PC-9 (cell line): ENCODE measurements at regions not wholly inside any gene's neighbourhood (a gene's known extent, or its start where the extent isn't known, plus 50 kb on each side); places are given as distances from the start of the nearest gene placed in this dataset.
"Not testable (repeated sequence)": the region's sequence is repeated elsewhere in the genome, so short reads cannot be mapped to it uniquely, and the experiment has no call there.

ENCODE experiments used
- BruUV-seq: library from RNA; stranded (reverse); fragments of 400-500 nt; replicated peaks from 2 replicates; lab custom pipeline; 2021; lab: Mats Ljungman, UMichigan
- CTCF ChIA-PET: fragments of 300-600 bp; sonication (Branson Sonifier 250); formaldehyde crosslinking; loops from one replicate; lab custom pipeline; 2022; ENCODE audit warnings: antibody characterized with exemption; lab: Charles Lee
- POLR2A ChIA-PET: fragments of 300-600 bp; sonication (Branson Sonifier 250); formaldehyde crosslinking; loops from one replicate; lab custom pipeline; 2022; ENCODE audit warnings: antibody characterized with exemption; ENCODE audit not compliant: unreplicated experiment; lab: Charles Lee
- DNase-seq, 2 experiments: peaks; one replicate each; pipeline versions ENCODE4 v3.0.0 to v3.0.0-alpha.2; 2015 to 2022; ENCODE audit warnings: mixed read lengths in 1 of 2
- H2AFZ ChIP-seq: fragments of 200-600 bp; sonication (generic); 2 replicates; pipeline ENCODE4 v1.8.1; 2017; ENCODE audit warnings: antibody characterized with exemption
- H3F3A ChIP-seq: fragments of 200-600 bp; sonication (generic); 2 replicates; pipeline ENCODE4 v1.8.1; 2017; ENCODE audit warnings: antibody characterized with exemption, mild to moderate bottlenecking, low read depth; ENCODE audit not compliant: insufficient read depth
- H3K27ac ChIP-seq: fragments of 200-600 bp; sonication (generic); 2 replicates; pipeline ENCODE4 v1.6.1; 2016; ENCODE audit warnings: mixed run types
- H3K27me3 ChIP-seq: fragments of 200-600 bp; sonication (generic); 2 replicates; pipeline ENCODE4 v1.6.1; 2016; ENCODE audit warnings: low read depth, mixed run types; ENCODE audit not compliant: insufficient read depth
- H3K36me3 ChIP-seq: fragments of 200-600 bp; sonication (generic); 2 replicates; pipeline ENCODE4 v1.6.1; 2016; ENCODE audit warnings: low read depth, mixed run types
- H3K4me1 ChIP-seq: fragments of 200-600 bp; sonication (generic); replicated peaks from 2 replicates; pipeline ENCODE4 v1.6.1; 2016; ENCODE audit warnings: mixed run types; ENCODE audit not compliant: insufficient read depth
- H3K4me2 ChIP-seq: fragments of 200-600 bp; sonication (generic); 2 replicates; pipeline ENCODE4 v1.6.1; 2017; ENCODE audit warnings: mixed run types
- H3K4me3 ChIP-seq: fragments of 200-600 bp; sonication (generic); 2 replicates; pipeline ENCODE4 v1.6.1; 2016; ENCODE audit warnings: mixed run types
- H3K79me2 ChIP-seq: fragments of 200-600 bp; sonication (generic); 2 replicates; pipeline ENCODE4 v1.6.1; 2017; ENCODE audit warnings: low read depth, mixed run types
- H3K9me2 ChIP-seq: fragments of 200-600 bp; sonication (generic); 2 replicates; pipeline ENCODE4 v1.8.1; 2017; ENCODE audit warnings: mild to moderate bottlenecking; ENCODE audit not compliant: insufficient read depth
- H3K9me3 ChIP-seq: fragments of 200-600 bp; sonication (generic); 2 replicates; pipeline ENCODE4 v1.8.1; 2016; ENCODE audit warnings: low read depth; ENCODE audit not compliant: insufficient read depth
- H4K20me1 ChIP-seq: fragments of 200-600 bp; sonication (generic); 2 replicates; pipeline ENCODE4 v1.8.1; 2017; ENCODE audit not compliant: insufficient read depth
- CTCF ChIP-seq: fragments of 200-600 bp; sonication (generic); conservative IDR thresholded peaks from 2 replicates; pipeline ENCODE4 v1.6.1; 2017; ENCODE audit warnings: mixed run types, antibody characterized with exemption, mild to moderate bottlenecking, moderate library complexity
- EZH2 ChIP-seq: fragments of 200-600 bp; sonication (generic); IDR thresholded peaks from 2 replicates; pipeline ENCODE4 v1.8.0; 2017; ENCODE audit warnings: antibody characterized with exemption, low read depth
- intact Hi-C: fragments of 100-400 bp; cut with micrococcal nuclease; formaldehyde crosslinking; loops from one replicate; pipeline ENCODE4 v1.10.0; 2022; ENCODE audit not compliant: unreplicated experiment

- intact Hi-C loops = no loop called here
- no peaks in the 10 kb centered on the region for H3K79me2 ChIP-seq
- no peak overlapping the region for H3K4me2 ChIP-seq
- CTCF ChIA-PET = no interaction called here
- H3K9me3 ChIP-seq = no peaks in the 10 kb centered on the region; the same call in 1 of the 2 replicates
- H3F3A ChIP-seq = no peaks in the 10 kb centered on the region
- no peaks in the 10 kb centered on the region for H3K27me3 ChIP-seq
- no peaks in the 10 kb centered on the region for H3K9me2 ChIP-seq
- POLR2A ChIA-PET = no interaction called here
- H3K27ac ChIP-seq = no peak overlapping the region
- no peaks in the 10 kb centered on the region for H3K4me1 ChIP-seq
- TF ChIP-seq EZH2 = no peak
- TF ChIP-seq CTCF = no peak
- BruUV-seq = no TSS peak
- H4K20me1 ChIP-seq = no peaks in the 10 kb centered on the region
- no peak overlapping the region for H2AFZ ChIP-seq
- DNase-seq = no peak
- H3K4me3 ChIP-seq = no peak overlapping the region
- no peaks in the 10 kb centered on the region for H3K36me3 ChIP-seq
Observed at GRCh38 chr13:63774133-63774532, 2358.5 kb upstream of the PCDH20 start.

DNA sequence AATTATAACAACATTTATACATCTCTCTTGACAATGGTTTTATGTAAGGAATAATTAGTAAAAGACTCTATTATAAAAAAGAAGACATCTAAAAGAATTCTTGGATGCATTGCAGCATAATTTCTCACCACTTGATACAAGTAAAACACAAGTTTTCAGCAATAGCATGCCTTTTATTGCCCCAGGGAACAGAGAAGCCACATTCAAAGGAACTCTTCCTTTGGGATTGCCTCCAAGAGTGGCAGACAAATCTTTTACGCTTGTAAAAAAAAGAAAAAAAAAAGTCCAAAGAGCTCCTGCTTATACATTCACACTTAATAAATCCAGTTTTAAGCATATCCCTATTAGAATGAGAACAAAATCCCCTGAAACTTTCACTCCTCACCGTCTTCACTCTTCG is 2357.8 kb upstream of the PCDH20 start:
- BruUV-seq = no TSS peak
- POLR2A ChIA-PET = no interaction called here
- Histone ChIP-seq H3F3A (no peaks in the 10 kb centered on the region), H3K4me3 (no peak overlapping the region), H3K36me3 (no peaks in the 10 kb centered on the region), H3K79me2 (no peaks in the 10 kb centered on the region), H2AFZ (no peak overlapping the region), H3K4me1 (no peaks in the 10 kb centered on the region), H3K9me3 (no peaks in the 10 kb centered on the region; the same call in 1 of the 2 replicates), H3K27ac (no peak overlapping the region), H4K20me1 (no peaks in the 10 kb centered on the region), H3K27me3 (no peaks in the 10 kb centered on the region), H3K4me2 (no peak overlapping the region), H3K9me2 (no peaks in the 10 kb centered on the region)
- intact Hi-C loops = no loop called here
- DNase-seq = no peak
- TF ChIP-seq EZH2 (no peak), CTCF (no peak)
- CTCF ChIA-PET = no interaction called here

DNA sequence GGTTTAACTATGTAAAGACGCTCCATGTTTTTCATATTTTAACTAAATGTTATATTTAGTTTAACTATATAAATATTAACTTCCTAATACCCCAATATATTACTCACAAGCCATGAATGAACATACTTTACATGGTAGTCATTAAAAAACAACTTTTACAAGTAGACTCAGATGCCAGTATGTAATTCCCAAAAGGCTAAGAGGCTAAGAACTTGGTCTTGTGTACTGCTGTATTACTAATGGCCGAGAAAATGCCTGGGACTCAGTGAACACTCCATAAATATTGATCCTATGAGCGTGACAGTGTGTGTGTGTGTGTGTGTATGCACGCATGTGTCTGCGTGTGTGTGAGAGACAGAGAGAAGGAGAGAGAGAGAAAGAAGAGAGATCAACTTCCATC is 2342.0 kb upstream of the PCDH20 start:
- H3K4me1 ChIP-seq, BruUV-seq, H3K36me3 ChIP-seq, H4K20me1 ChIP-seq, intact Hi-C loops, H3F3A ChIP-seq, H3K4me3 ChIP-seq, H2AFZ ChIP-seq, H3K27ac ChIP-seq, DNase-seq, H3K79me2 ChIP-seq, CTCF ChIA-PET, H3K9me3 ChIP-seq, H3K27me3 ChIP-seq, POLR2A ChIA-PET, H3K4me2 ChIP-seq, H3K9me2 ChIP-seq: not testable (repeated sequence)

DNA sequence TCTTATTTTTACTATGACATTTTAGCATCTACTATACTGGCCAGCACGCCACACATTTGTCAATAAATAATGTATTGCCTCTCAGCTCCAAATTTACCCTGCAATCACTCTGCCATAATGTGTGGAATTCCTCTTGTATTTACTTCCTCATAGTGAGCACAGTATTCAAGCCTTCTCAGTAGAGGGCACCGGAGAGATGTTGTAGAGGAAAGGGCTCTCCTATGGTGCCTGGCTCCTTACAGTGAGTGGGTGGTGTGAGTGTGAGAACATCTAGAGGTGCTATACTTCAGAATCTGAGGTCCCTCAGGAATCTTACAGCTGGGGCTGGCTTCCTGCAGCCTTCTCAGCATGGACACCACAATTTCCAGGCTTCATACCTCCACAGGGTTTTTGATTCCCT is 2334.2 kb upstream of the PCDH20 start:
- H3K79me2 ChIP-seq, CTCF ChIA-PET, intact Hi-C loops, DNase-seq, H2AFZ ChIP-seq, H3K4me2 ChIP-seq, H4K20me1 ChIP-seq, H3K36me3 ChIP-seq, H3K4me3 ChIP-seq, H3K4me1 ChIP-seq, H3K27ac ChIP-seq, POLR2A ChIA-PET, H3K9me3 ChIP-seq, H3F3A ChIP-seq, BruUV-seq, H3K9me2 ChIP-seq, H3K27me3 ChIP-seq: not testable (repeated sequence)

DNA sequence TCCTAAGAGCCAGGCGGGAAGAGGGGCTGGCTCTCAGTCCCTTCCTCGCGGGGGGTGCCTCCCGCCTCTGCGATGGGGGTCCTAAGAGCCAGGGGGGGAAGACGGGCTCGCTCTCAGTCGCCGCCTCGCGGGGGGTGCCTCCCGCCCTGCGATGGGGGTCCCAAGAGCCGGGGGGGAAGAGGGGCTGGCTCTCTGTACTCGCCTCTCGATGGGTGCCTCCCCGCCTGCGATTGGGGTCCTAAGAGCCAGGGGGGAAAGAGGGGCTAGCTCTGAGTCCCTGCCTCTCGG is 2326.1 kb upstream of the PCDH20 start:
- BruUV-seq, H3K4me1 ChIP-seq, H3K4me2 ChIP-seq, H4K20me1 ChIP-seq, H2AFZ ChIP-seq, H3K4me3 ChIP-seq, POLR2A ChIA-PET, H3K79me2 ChIP-seq, H3K9me3 ChIP-seq, H3K27me3 ChIP-seq, CTCF ChIA-PET, intact Hi-C loops, DNase-seq, H3K36me3 ChIP-seq, H3F3A ChIP-seq, H3K9me2 ChIP-seq, H3K27ac ChIP-seq: not testable (repeated sequence)
